Kidney (tissue), 13 donors: ENCODE measurements at regions not wholly inside any gene's neighbourhood (a gene's known extent, or its start where the extent isn't known, plus 50 kb on each side); places are given as distances from the start of the nearest gene placed in this dataset.

Source experiments
- DNase-seq, 5 donors: peaks; one replicate each; pipeline ENCODE4 v3.0.0-alpha.2; 2013 to 2020
- FAIRE-seq: peaks from 2 replicates; lab custom pipeline; 2012; peaks lifted over from hg19 to GRCh38; lab: Jason Lieb, UNC
- H3K27ac ChIP-seq, 2 donors: one replicate each; pipeline ENCODE4 v1.7.0; 2013; ENCODE audit warnings: low read depth in 2 of 2, low read length in 2 of 2, inconsistent platforms in 1 of 2
- H3K27me3 ChIP-seq: one replicate; pipeline ENCODE4 v1.7.1; 2013; ENCODE audit warnings: low read length, inconsistent platforms; ENCODE audit not compliant: control insufficient read depth, insufficient read depth
- H3K36me3 ChIP-seq, 3 donors: one replicate each; pipeline versions ENCODE4 v1.7.0 to v1.7.1; 2013; ENCODE audit warnings: low read length in 3 of 3, control low read depth in 1 of 3, inconsistent platforms in 1 of 3; ENCODE audit not compliant: insufficient read depth in 3 of 3, control insufficient read depth in 2 of 3
- H3K4me1 ChIP-seq, 3 donors: one replicate each; pipeline versions ENCODE4 v1.7.0 to v1.7.1; 2013; ENCODE audit warnings: low read length in 3 of 3, inconsistent platforms in 1 of 3, low read depth in 1 of 3; ENCODE audit not compliant: control insufficient read depth in 2 of 3, insufficient read depth in 2 of 3
- H3K4me3 ChIP-seq, 3 donors: one replicate each; pipeline versions ENCODE4 v1.7.0 to v1.8.1; 2013; ENCODE audit warnings: low read length in 3 of 3, control low read depth in 1 of 3, inconsistent platforms in 1 of 3
- H3K9ac ChIP-seq, 3 donors: one replicate each; pipeline versions ENCODE4 v1.7.0 to v1.7.1; 2013; ENCODE audit warnings: low read length in 3 of 3, control low read depth in 1 of 3, inconsistent platforms in 1 of 3
- H3K9me3 ChIP-seq, 3 donors: one replicate each; pipeline versions ENCODE4 v1.7.0 to v1.7.1; 2013; ENCODE audit warnings: low read length in 3 of 3, control low read depth in 1 of 3, inconsistent platforms in 1 of 3; ENCODE audit not compliant: control insufficient read depth in 2 of 3, insufficient read depth in 1 of 3
- CTCF ChIP-seq: IDR thresholded peaks from 3 replicates; pipeline ENCODE4 v1.5.1; 2012; ENCODE audit warnings: mild to moderate bottlenecking, moderate library complexity, borderline replicate concordance; ENCODE audit not compliant: insufficient read depth; ENCODE audit errors: extremely low read depth
- intact Hi-C: fragments of 100-400 bp; cut with DNase I; formaldehyde crosslinking; loops from one replicate; pipeline ENCODE4 v1.11.1; 2022
- donor health status: control.
- donor health status: control.
- donor health status: control.
- donor health status: control.
- donor health status: control.
- donor health status: DM: yes; HTN: yes; CAD: no.
- donor health status: Normal renal cell carcinoma (clear cell type).

- TF ChIP-seq CTCF, result no peak
- Histone ChIP-seq H3K27me3 (no peaks in the 10 kb centered on the region), H3K4me1 (no peaks in the 10 kb centered on the region), H3K9ac (no peak overlapping the region), H3K9me3 (no peaks in the 10 kb centered on the region), H3K36me3 (no peaks in the 10 kb centered on the region), H3K27ac (no peak overlapping the region), H3K4me3 (no peak overlapping the region)
- no peak for DNase-seq
- intact Hi-C loops, result no loop called here
- FAIRE-seq, result no peak
Observed at GRCh38 chr22:49163960-49164690, 663.5 kb downstream of the BRD1 start.

- no peaks in the 10 kb centered on the region for H3K9me3 ChIP-seq
- intact Hi-C loops, result no loop called here
- H3K27ac ChIP-seq, result no peak overlapping the region
- no peak overlapping the region for H3K4me3 ChIP-seq
- H3K4me1 ChIP-seq, result no peaks in the 10 kb centered on the region
- FAIRE-seq, result no peak
- H3K9ac ChIP-seq, result no peak overlapping the region
- no peak for TF ChIP-seq CTCF
- DNase-seq, result peak in 1 of 5 donors; percentile 36
- no peaks in the 10 kb centered on the region for H3K36me3 ChIP-seq
- H3K27me3 ChIP-seq, result no peaks in the 10 kb centered on the region
Observed at GRCh38 chr22:49163258-49163959, 664.3 kb downstream of the BRD1 start.

DNA sequence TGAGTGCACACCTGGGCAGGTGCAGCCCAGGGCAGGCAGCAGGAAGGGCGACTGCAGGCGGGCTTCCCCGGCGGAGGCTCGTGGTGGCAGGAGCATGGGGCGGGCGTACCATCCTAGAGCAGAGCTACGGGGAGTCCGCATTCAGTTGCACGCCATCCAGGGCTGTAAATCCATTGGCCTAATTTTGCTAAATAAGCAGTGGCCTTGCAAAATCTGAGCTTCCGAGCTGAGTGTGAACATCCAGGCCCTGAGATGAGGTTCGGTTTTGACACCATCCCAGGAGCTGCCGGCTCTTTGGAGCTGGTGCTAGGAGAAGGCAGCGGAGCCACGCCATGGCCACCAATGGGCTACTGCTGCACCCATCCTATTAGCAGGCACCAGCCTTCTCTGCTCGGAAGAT, 664.8 kb downstream of the BRD1 start:
- H3K9ac ChIP-seq, result no peak overlapping the region
- TF ChIP-seq CTCF, result no peak
- intact Hi-C loops, result no loop called here
- DNase-seq (no peak), FAIRE-seq (no peak)
- no peaks in the 10 kb centered on the region for H3K36me3 ChIP-seq
- H3K4me1 ChIP-seq, result no peaks in the 10 kb centered on the region
- H3K27ac ChIP-seq, result no peak overlapping the region
- no peaks in the 10 kb centered on the region for H3K9me3 ChIP-seq
- no peak overlapping the region for H3K4me3 ChIP-seq
- no peaks in the 10 kb centered on the region for H3K27me3 ChIP-seq
